ENCODE measurements at regions not wholly inside any gene's neighbourhood (a gene's known extent, or its start where the extent isn't known, plus 50 kb on each side); places are given as distances from the start of the nearest gene placed in this dataset.
"Not testable (repeated sequence)": the region's sequence is repeated elsewhere in the genome, so short reads cannot be mapped to it uniquely, and the experiment has no call there.

GRCh38 chr7:85796956-85797355 is 610.1 kb upstream of the SEMA3D start:
- Histone ChIP-seq H3K4me3 (ENCODE audit: low read depth, low read length) (no peak overlapping the region), H3K4me1 (no peaks in the 10 kb centered on the region), H3K9me3 (no peaks in the 10 kb centered on the region), H3K36me3 (ENCODE audit: control insufficient read depth, insufficient read depth, low read length) (no peaks in the 10 kb centered on the region), H3K27me3 (replicated peaks; ENCODE audit: control insufficient read depth, insufficient read depth, low read length) (no peaks in the 10 kb centered on the region; the same call in 1 of the 2 replicates)
- no TSS peak for BruUV-seq (replicated peaks)
- POLR2A ChIA-PET, result no interaction called here
- CTCF ChIA-PET, result no interaction called here
- intact Hi-C loops (cut with micrococcal nuclease; ENCODE audit: unreplicated experiment), result no loop called here
- H3K4me3 Mint-ChIP-seq (ENCODE audit: unreplicated experiment), result no peak overlapping the region
- no peak overlapping the region for H3K27ac Mint-ChIP-seq (ENCODE audit: unreplicated experiment)
- TF ChIP-seq, protein P1, sequence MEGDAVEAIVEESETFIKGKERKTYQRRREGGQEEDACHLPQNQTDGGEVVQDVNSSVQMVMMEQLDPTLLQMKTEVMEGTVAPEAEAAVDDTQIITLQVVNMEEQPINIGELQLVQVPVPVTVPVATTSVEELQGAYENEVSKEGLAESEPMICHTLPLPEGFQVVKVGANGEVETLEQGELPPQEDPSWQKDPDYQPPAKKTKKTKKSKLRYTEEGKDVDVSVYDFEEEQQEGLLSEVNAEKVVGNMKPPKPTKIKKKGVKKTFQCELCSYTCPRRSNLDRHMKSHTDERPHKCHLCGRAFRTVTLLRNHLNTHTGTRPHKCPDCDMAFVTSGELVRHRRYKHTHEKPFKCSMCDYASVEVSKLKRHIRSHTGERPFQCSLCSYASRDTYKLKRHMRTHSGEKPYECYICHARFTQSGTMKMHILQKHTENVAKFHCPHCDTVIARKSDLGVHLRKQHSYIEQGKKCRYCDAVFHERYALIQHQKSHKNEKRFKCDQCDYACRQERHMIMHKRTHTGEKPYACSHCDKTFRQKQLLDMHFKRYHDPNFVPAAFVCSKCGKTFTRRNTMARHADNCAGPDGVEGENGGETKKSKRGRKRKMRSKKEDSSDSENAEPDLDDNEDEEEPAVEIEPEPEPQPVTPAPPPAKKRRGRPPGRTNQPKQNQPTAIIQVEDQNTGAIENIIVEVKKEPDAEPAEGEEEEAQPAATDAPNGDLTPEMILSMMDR (IDR thresholded peaks at IDR 0.05; ENCODE audit: insufficient read depth in 1 of 2, low read depth in 1 of 2, low read length in 1 of 2, severe bottlenecking in 1 of 2, unreplicated experiment in 1 of 2), result no peak
- no peaks in the 10 kb centered on the region for H3K27me3 Mint-ChIP-seq (ENCODE audit: insufficient read depth, unreplicated experiment)
- no peak for DNase-seq
- H3K36me3 Mint-ChIP-seq (ENCODE audit: insufficient read depth, unreplicated experiment), result no peaks in the 10 kb centered on the region
- H3K9me3 Mint-ChIP-seq (ENCODE audit: unreplicated experiment), result peaks cover 8% of the 10 kb centered on the region
- H3K4me1 Mint-ChIP-seq (ENCODE audit: low read depth, unreplicated experiment), result peaks cover 5% of the 10 kb centered on the region

- intact Hi-C loops (cut with micrococcal nuclease; ENCODE audit: unreplicated experiment); BruUV-seq (replicated peaks); CTCF ChIA-PET; H3K27ac Mint-ChIP-seq (ENCODE audit: unreplicated experiment); H3K36me3 ChIP-seq (ENCODE audit: control insufficient read depth, insufficient read depth, low read length); H3K9me3 Mint-ChIP-seq (ENCODE audit: unreplicated experiment); H3K4me1 ChIP-seq; H3K36me3 Mint-ChIP-seq (ENCODE audit: insufficient read depth, unreplicated experiment); POLR2A ChIA-PET; H3K27me3 Mint-ChIP-seq (ENCODE audit: insufficient read depth, unreplicated experiment); DNase-seq; H3K27me3 ChIP-seq (replicated peaks; ENCODE audit: control insufficient read depth, insufficient read depth, low read length); H3K9me3 ChIP-seq; H3K4me3 Mint-ChIP-seq (ENCODE audit: unreplicated experiment); H3K4me1 Mint-ChIP-seq (ENCODE audit: low read depth, unreplicated experiment); H3K4me3 ChIP-seq (ENCODE audit: low read depth, low read length): not testable (repeated sequence)
Measured at GRCh38 chr7:85791098-85791497, 604.2 kb upstream of the SEMA3D start.

DNA sequence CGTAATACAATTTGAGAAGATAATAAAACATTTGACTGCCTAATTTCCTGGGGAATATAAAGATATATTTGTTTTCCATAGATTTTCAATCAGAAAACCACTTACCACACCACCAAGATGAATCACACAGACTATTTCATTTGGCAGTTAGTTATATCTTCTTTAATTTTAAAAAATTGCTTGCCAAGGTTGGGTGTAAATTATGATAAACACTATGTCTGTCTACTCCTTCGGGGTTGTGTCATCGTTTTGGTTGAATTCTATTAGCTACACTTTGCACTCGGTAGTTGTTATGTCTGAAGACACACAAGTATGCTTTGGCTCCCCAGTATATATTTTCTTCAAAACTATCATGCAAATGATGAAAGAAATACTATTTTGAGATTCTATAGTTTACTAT is 594.8 kb upstream of the SEMA3D start:
- BruUV-seq (replicated peaks), result no TSS peak
- H3K4me3 Mint-ChIP-seq (ENCODE audit: unreplicated experiment), result no peak overlapping the region
- no peaks in the 10 kb centered on the region for H3K27me3 Mint-ChIP-seq (ENCODE audit: insufficient read depth, unreplicated experiment)
- Histone ChIP-seq H3K27me3 (replicated peaks; ENCODE audit: control insufficient read depth, insufficient read depth, low read length) (no peaks in the 10 kb centered on the region), H3K4me1 (no peaks in the 10 kb centered on the region), H3K36me3 (ENCODE audit: control insufficient read depth, insufficient read depth, low read length) (no peaks in the 10 kb centered on the region), H3K4me3 (ENCODE audit: low read depth, low read length) (no peak overlapping the region), H3K9me3 (no peaks in the 10 kb centered on the region)
- TF ChIP-seq, protein P1 (IDR thresholded peaks at IDR 0.05; ENCODE audit: insufficient read depth in 1 of 2, low read depth in 1 of 2, low read length in 1 of 2, severe bottlenecking in 1 of 2, unreplicated experiment in 1 of 2), result no peak
- intact Hi-C loops (cut with micrococcal nuclease; ENCODE audit: unreplicated experiment), result no loop called here
- no peaks in the 10 kb centered on the region for H3K36me3 Mint-ChIP-seq (ENCODE audit: insufficient read depth, unreplicated experiment)
- ChIA-PET CTCF (no interaction called here), POLR2A (no interaction called here)
- H3K27ac Mint-ChIP-seq (ENCODE audit: unreplicated experiment), result no peak overlapping the region
- H3K9me3 Mint-ChIP-seq (ENCODE audit: unreplicated experiment), result no peaks in the 10 kb centered on the region
- DNase-seq, result no peak
- H3K4me1 Mint-ChIP-seq (ENCODE audit: low read depth, unreplicated experiment), result no peaks in the 10 kb centered on the region

DNA sequence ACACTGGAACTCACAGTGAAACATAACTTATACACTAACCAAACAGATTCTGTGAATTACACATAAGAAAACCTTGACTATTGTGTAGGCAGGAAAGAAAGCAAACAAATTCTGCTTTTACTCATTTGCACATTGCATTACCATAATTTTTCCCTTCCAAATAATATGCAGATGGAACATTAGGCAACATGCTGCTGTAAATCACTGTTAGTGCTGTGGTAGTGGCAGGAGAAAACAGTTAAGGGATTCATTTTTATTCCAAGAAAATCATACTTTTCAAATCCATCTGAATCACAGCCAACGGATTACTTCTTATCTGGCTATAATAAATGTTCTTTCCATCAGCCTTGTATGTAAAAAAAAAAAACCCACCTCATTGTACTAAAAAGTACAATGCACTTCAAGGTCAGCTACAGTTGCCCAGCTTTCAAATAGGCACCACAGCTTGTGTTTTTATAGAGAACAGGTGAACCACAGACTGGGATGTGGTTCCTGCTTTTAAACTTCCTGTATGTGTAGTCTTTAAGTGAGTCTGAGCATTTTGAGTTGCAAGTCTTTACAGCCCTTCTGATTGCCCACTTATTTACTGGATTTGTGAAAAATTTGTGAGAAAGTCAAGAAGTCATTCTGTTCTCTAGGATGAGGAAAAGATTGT is 590.0 kb upstream of the SEMA3D start:
- TF ChIP-seq, protein P1 (IDR thresholded peaks at IDR 0.05; ENCODE audit: insufficient read depth in 1 of 2, low read depth in 1 of 2, low read length in 1 of 2, severe bottlenecking in 1 of 2, unreplicated experiment in 1 of 2), result no peak
- no peak overlapping the region for H3K27ac Mint-ChIP-seq (ENCODE audit: unreplicated experiment)
- no peak for DNase-seq
- no peaks in the 10 kb centered on the region for H3K27me3 Mint-ChIP-seq (ENCODE audit: insufficient read depth, unreplicated experiment)
- intact Hi-C loops (cut with micrococcal nuclease; ENCODE audit: unreplicated experiment), result no loop called here
- no TSS peak for BruUV-seq (replicated peaks)
- Histone ChIP-seq H3K36me3 (ENCODE audit: control insufficient read depth, insufficient read depth, low read length) (no peaks in the 10 kb centered on the region), H3K9me3 (no peaks in the 10 kb centered on the region), H3K4me3 (ENCODE audit: low read depth, low read length) (no peak overlapping the region), H3K4me1 (no peaks in the 10 kb centered on the region), H3K27me3 (replicated peaks; ENCODE audit: control insufficient read depth, insufficient read depth, low read length) (no peaks in the 10 kb centered on the region)
- H3K9me3 Mint-ChIP-seq (ENCODE audit: unreplicated experiment), result no peaks in the 10 kb centered on the region
- H3K4me1 Mint-ChIP-seq (ENCODE audit: low read depth, unreplicated experiment), result no peaks in the 10 kb centered on the region
- POLR2A ChIA-PET, result no interaction called here
- H3K36me3 Mint-ChIP-seq (ENCODE audit: insufficient read depth, unreplicated experiment), result no peaks in the 10 kb centered on the region
- CTCF ChIA-PET, result no interaction called here
- no peak overlapping the region for H3K4me3 Mint-ChIP-seq (ENCODE audit: unreplicated experiment)

Measured in Caco-2 (cell line).